ENCODE measurements at regions not wholly inside any gene's neighbourhood (a gene's known extent, or its start where the extent isn't known, plus 50 kb on each side); places are given as distances from the start of the nearest gene placed in this dataset.

GRCh38 chr13:73358606-73359095 is 299.8 kb downstream of the KLF5 start:
- Mint-ChIP-seq H3K27ac (ENCODE audit: low read depth, unreplicated experiment) (no peak overlapping the region), H3K9me3 (ENCODE audit: unreplicated experiment) (no peaks in the 10 kb centered on the region), H3K4me1 (ENCODE audit: insufficient read depth, unreplicated experiment) (peaks cover 13% of the 10 kb centered on the region), H3K4me3 (ENCODE audit: unreplicated experiment) (no peak overlapping the region), H3K36me3 (ENCODE audit: insufficient read depth, unreplicated experiment) (no peaks in the 10 kb centered on the region), H3K27me3 (ENCODE audit: insufficient read depth, unreplicated experiment) (no peaks in the 10 kb centered on the region)
- DNase-seq (ENCODE audit: unreplicated experiment), result no peak
- BruUV-seq (replicated peaks), result no TSS peak
- POLR2A ChIA-PET, result interaction anchor here (0.7 to 1.5 kb wide), 8 partner anchors 9 to 300 kb away, joined by 3 to 5 read pairs (median 4); partner anchors contain the start of gene KLF5
- intact Hi-C loops (cut with micrococcal nuclease), result no loop called here
- TF ChIP-seq CTCF (IDR thresholded peaks at IDR 0.05; ENCODE audit: unreplicated experiment), result no peak
- CTCF ChIA-PET, result interaction anchor here (0.6 kb wide), 1 partner anchor 41 kb away, joined by 3 read pairs; no protein-coding TSS in a partner anchor

- Mint-ChIP-seq H3K27ac (ENCODE audit: low read depth, unreplicated experiment) (no peak overlapping the region), H3K36me3 (ENCODE audit: insufficient read depth, unreplicated experiment) (no peaks in the 10 kb centered on the region), H3K4me3 (ENCODE audit: unreplicated experiment) (no peak overlapping the region), H3K27me3 (ENCODE audit: insufficient read depth, unreplicated experiment) (no peaks in the 10 kb centered on the region), H3K9me3 (ENCODE audit: unreplicated experiment) (no peaks in the 10 kb centered on the region), H3K4me1 (ENCODE audit: insufficient read depth, unreplicated experiment) (peaks cover 13% of the 10 kb centered on the region)
- no peak for TF ChIP-seq CTCF (IDR thresholded peaks at IDR 0.05; ENCODE audit: unreplicated experiment)
- intact Hi-C loops (cut with micrococcal nuclease), result no loop called here
- BruUV-seq (replicated peaks), result no TSS peak
- POLR2A ChIA-PET, result interaction anchor here (0.5 to 3.0 kb wide), 8 partner anchors 10 to 297 kb away, joined by 3 to 19 read pairs (median 4); partner anchors contain the start of gene KLF5
- CTCF ChIA-PET, result interaction anchor here (0.6 kb wide), 1 partner anchor 110 kb away, joined by 5 read pairs; no protein-coding TSS in a partner anchor
- no peak for DNase-seq (ENCODE audit: unreplicated experiment)
Measured at GRCh38 chr13:73355134-73355533, 296.3 kb downstream of the KLF5 start.

GRCh38 chr13:73351730-73352129 is 292.9 kb downstream of the KLF5 start:
- intact Hi-C loops (cut with micrococcal nuclease), result no loop called here
- Mint-ChIP-seq H3K4me1 (ENCODE audit: insufficient read depth, unreplicated experiment) (peaks cover 5% of the 10 kb centered on the region), H3K27me3 (ENCODE audit: insufficient read depth, unreplicated experiment) (no peaks in the 10 kb centered on the region), H3K4me3 (ENCODE audit: unreplicated experiment) (no peak overlapping the region), H3K36me3 (ENCODE audit: insufficient read depth, unreplicated experiment) (no peaks in the 10 kb centered on the region), H3K9me3 (ENCODE audit: unreplicated experiment) (no peaks in the 10 kb centered on the region), H3K27ac (ENCODE audit: low read depth, unreplicated experiment) (no peak overlapping the region)
- POLR2A ChIA-PET, result interaction anchor here (0.9 to 1.1 kb wide), 4 partner anchors 14 to 114 kb away, joined by 3 to 4 read pairs (median 3); no protein-coding TSS in a partner anchor
- BruUV-seq (replicated peaks), result no TSS peak
- CTCF ChIA-PET, result no interaction called here
- no peak for DNase-seq (ENCODE audit: unreplicated experiment)
- TF ChIP-seq CTCF (IDR thresholded peaks at IDR 0.05; ENCODE audit: unreplicated experiment), result no peak

- CTCF ChIA-PET, result interaction anchor here (0.7 kb wide), 1 partner anchor 140 kb away, joined by 4 read pairs; no protein-coding TSS in a partner anchor
- POLR2A ChIA-PET, result interaction anchor here (0.8 kb wide), 1 partner anchor 283 kb away, joined by 4 read pairs; the partner anchor contains the start of gene KLF5
- Mint-ChIP-seq H3K4me3 (ENCODE audit: unreplicated experiment) (no peak overlapping the region), H3K27ac (ENCODE audit: low read depth, unreplicated experiment) (no peak overlapping the region), H3K27me3 (ENCODE audit: insufficient read depth, unreplicated experiment) (no peaks in the 10 kb centered on the region), H3K9me3 (ENCODE audit: unreplicated experiment) (peaks cover 6% of the 10 kb centered on the region), H3K4me1 (ENCODE audit: insufficient read depth, unreplicated experiment) (peaks cover 20% of the 10 kb centered on the region), H3K36me3 (ENCODE audit: insufficient read depth, unreplicated experiment) (no peaks in the 10 kb centered on the region)
- BruUV-seq (replicated peaks), result no TSS peak
- intact Hi-C loops (cut with micrococcal nuclease), result no loop called here
- peak; percentile 6 for TF ChIP-seq CTCF (IDR thresholded peaks at IDR 0.05; ENCODE audit: unreplicated experiment)
- DNase-seq (ENCODE audit: unreplicated experiment), result peak; percentile 51
Measured at GRCh38 chr13:73341748-73342147, 282.9 kb downstream of the KLF5 start.
